ENCODE measurements at regions not wholly inside any gene's neighbourhood (a gene's known extent, or its start where the extent isn't known, plus 50 kb on each side); places are given as distances from the start of the nearest gene placed in this dataset.
"Not testable (repeated sequence)": the region's sequence is repeated elsewhere in the genome, so short reads cannot be mapped to it uniquely, and the experiment has no call there.

- DNase-seq = not testable (repeated sequence)
These were observed 435.2 kb downstream of the ZNF479 start for GRCh38 chr7:56697058-56697457.

- no peak for DNase-seq
These were observed 445.9 kb downstream of the ZNF479 start for GRCh38 chr7:56686276-56686859.

- no peak for DNase-seq
These were observed 493.0 kb downstream of the ZNF479 start for GRCh38 chr7:56639173-56639746.

- no peak for DNase-seq
These were observed 493.7 kb upstream of the NUPR2 start for GRCh38 chr7:56609852-56610355.

- DNase-seq = no peak
These were observed 488.9 kb upstream of the NUPR2 start for GRCh38 chr7:56605146-56605545.

GRCh38 chr7:56578612-56579011 is 462.4 kb upstream of the NUPR2 start:
- DNase-seq = no peak

- no peak for DNase-seq
These were observed 454.8 kb upstream of the NUPR2 start for GRCh38 chr7:56570968-56571367.

- no peak for DNase-seq
These were observed 422.6 kb upstream of the NUPR2 start for GRCh38 chr7:56538541-56539429.

GRCh38 chr7:56537952-56538351 is 421.7 kb upstream of the NUPR2 start:
- no peak for DNase-seq

GRCh38 chr7:56537477-56537876 is 421.3 kb upstream of the NUPR2 start:
- DNase-seq = no peak

GRCh38 chr7:56495165-56495564 is 378.9 kb upstream of the NUPR2 start:
- no peak for DNase-seq

- DNase-seq = no peak
These were observed 377.7 kb upstream of the NUPR2 start for GRCh38 chr7:56493704-56494450.

- DNase-seq = no peak
These were observed 377.0 kb upstream of the NUPR2 start for GRCh38 chr7:56493196-56493595.

- no peak for DNase-seq
These were observed 375.6 kb upstream of the NUPR2 start for GRCh38 chr7:56491636-56492425.

- DNase-seq = no peak
These were observed 367.8 kb upstream of the NUPR2 start for GRCh38 chr7:56483861-56484550.

- DNase-seq = no peak
These were observed 366.9 kb upstream of the NUPR2 start for GRCh38 chr7:56483153-56483552.

- DNase-seq = no peak
These were observed 363.5 kb upstream of the NUPR2 start for GRCh38 chr7:56479748-56480147.

GRCh38 chr7:56479136-56479535 is 362.9 kb upstream of the NUPR2 start:
- DNase-seq = no peak

GRCh38 chr7:56474271-56474670 is 358.1 kb upstream of the NUPR2 start:
- no peak for DNase-seq

GRCh38 chr7:56471811-56472210 is 355.6 kb upstream of the NUPR2 start:
- DNase-seq = no peak
